WERI-Rb-1 (cell line): ENCODE measurements at regions not wholly inside any gene's neighbourhood (a gene's known extent, or its start where the extent isn't known, plus 50 kb on each side); places are given as distances from the start of the nearest gene placed in this dataset.
"Not testable (repeated sequence)": the region's sequence is repeated elsewhere in the genome, so short reads cannot be mapped to it uniquely, and the experiment has no call there.

Experiments used
- DNase-seq: peaks from one replicate; pipeline ENCODE4 v3.0.0-alpha.2; 2020
- H3K27ac ChIP-seq: fragments of 250-450 bp; sonication (Bioruptor Pico); 2 replicates; pipeline ENCODE4 v1.5.1; 2020; ENCODE audit warnings: mild to moderate bottlenecking, moderate library complexity
- H3K27me3 ChIP-seq: fragments of 250-450 bp; sonication (Bioruptor Pico); 2 replicates; pipeline ENCODE4 v1.5.1; 2021; ENCODE audit warnings: mild to moderate bottlenecking, low read depth, moderate library complexity; ENCODE audit not compliant: insufficient read depth, severe bottlenecking
- H3K36me3 ChIP-seq: fragments of 250-450 bp; sonication (Bioruptor Pico); 2 replicates; pipeline ENCODE4 v1.5.1; 2020; ENCODE audit warnings: mild to moderate bottlenecking, moderate library complexity
- H3K4me3 ChIP-seq: 2 replicates; pipeline ENCODE4 v1.5.1; 2011; ENCODE audit warnings: low read depth, mild to moderate bottlenecking, control low read depth, low read length
- H3K9me3 ChIP-seq: fragments of 250-450 bp; sonication (Bioruptor Pico); 2 replicates; pipeline ENCODE4 v1.5.1; 2021; ENCODE audit warnings: mild to moderate bottlenecking, moderate library complexity; ENCODE audit not compliant: severe bottlenecking
- CTCF ChIP-seq: IDR thresholded peaks from 2 replicates; pipeline ENCODE4 v1.5.1; 2011; ENCODE audit warnings: low read depth, mild to moderate bottlenecking, control low read depth, inconsistent platforms, low read length

- no peak for DNase-seq
- Histone ChIP-seq H3K4me3 (no peak overlapping the region), H3K36me3 (no peaks in the 10 kb centered on the region), H3K27me3 (no peaks in the 10 kb centered on the region), H3K9me3 (no peaks in the 10 kb centered on the region), H3K27ac (no peak overlapping the region)
- TF ChIP-seq CTCF, result no peak
Observed at GRCh38 chr2:21890716-21891115, 766.9 kb downstream of the TDRD15 start.

- no peaks in the 10 kb centered on the region for H3K9me3 ChIP-seq
- TF ChIP-seq CTCF, result no peak
- DNase-seq, result no peak
- H3K27me3 ChIP-seq, result no peaks in the 10 kb centered on the region
- H3K36me3 ChIP-seq, result no peaks in the 10 kb centered on the region
- H3K4me3 ChIP-seq, result no peak overlapping the region
- no peak overlapping the region for H3K27ac ChIP-seq
Observed at GRCh38 chr2:21891191-21891590, 767.4 kb downstream of the TDRD15 start.

GRCh38 chr2:21892140-21892539 is 768.4 kb downstream of the TDRD15 start:
- Histone ChIP-seq H3K9me3 (no peaks in the 10 kb centered on the region), H3K27me3 (no peaks in the 10 kb centered on the region), H3K4me3 (no peak overlapping the region), H3K27ac (no peak overlapping the region), H3K36me3 (no peaks in the 10 kb centered on the region)
- DNase-seq, result no peak
- no peak for TF ChIP-seq CTCF

- Histone ChIP-seq H3K27ac (no peak overlapping the region), H3K36me3 (no peaks in the 10 kb centered on the region), H3K27me3 (no peaks in the 10 kb centered on the region), H3K4me3 (no peak overlapping the region), H3K9me3 (no peaks in the 10 kb centered on the region)
- no peak for TF ChIP-seq CTCF
- DNase-seq, result no peak
Observed at GRCh38 chr2:21895200-21895599, 771.4 kb downstream of the TDRD15 start.

GRCh38 chr2:21908712-21909380 is 785.1 kb downstream of the TDRD15 start:
- not testable (repeated sequence) for H3K27me3 ChIP-seq, DNase-seq, H3K27ac ChIP-seq, H3K9me3 ChIP-seq, H3K4me3 ChIP-seq, H3K36me3 ChIP-seq

- Histone ChIP-seq H3K4me3 (no peak overlapping the region), H3K27ac (no peak overlapping the region), H3K36me3 (no peaks in the 10 kb centered on the region), H3K27me3 (no peaks in the 10 kb centered on the region), H3K9me3 (no peaks in the 10 kb centered on the region)
- no peak for DNase-seq
- TF ChIP-seq CTCF, result no peak
Observed at GRCh38 chr2:21910832-21911507, 787.2 kb downstream of the TDRD15 start.
